ENCODE measurements at regions not wholly inside any gene's neighbourhood (a gene's known extent, or its start where the extent isn't known, plus 50 kb on each side); places are given as distances from the start of the nearest gene placed in this dataset.
"Not testable (repeated sequence)": the region's sequence is repeated elsewhere in the genome, so short reads cannot be mapped to it uniquely, and the experiment has no call there.

- DNase-seq (ENCODE audit: low spot score): no peak
These were observed 3031.0 kb upstream of the TEKT4 start for GRCh38 chr2:91839904-91840868.

DNA sequence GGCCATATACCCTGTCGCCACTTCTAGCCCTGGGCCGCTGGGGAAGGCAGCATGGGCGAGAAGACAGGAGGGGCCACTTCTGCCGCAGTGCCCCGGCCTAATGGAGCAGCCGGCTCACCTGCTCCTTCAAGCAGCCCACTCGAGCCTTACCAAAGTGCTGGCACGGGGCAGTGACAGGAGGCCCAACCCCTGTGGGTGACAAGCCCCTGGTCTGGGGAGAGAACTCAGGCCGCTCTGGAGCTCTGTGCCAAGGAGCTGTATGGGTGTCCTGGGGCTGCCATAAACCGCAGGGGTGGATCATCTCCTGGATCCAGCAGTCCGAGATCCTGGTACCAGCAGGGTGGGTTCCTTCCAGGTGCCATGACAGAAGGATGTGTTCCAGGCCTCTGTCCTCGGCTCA, 3029.0 kb upstream of the TEKT4 start:
- DNase-seq (ENCODE audit: low spot score): not testable (repeated sequence)

DNA sequence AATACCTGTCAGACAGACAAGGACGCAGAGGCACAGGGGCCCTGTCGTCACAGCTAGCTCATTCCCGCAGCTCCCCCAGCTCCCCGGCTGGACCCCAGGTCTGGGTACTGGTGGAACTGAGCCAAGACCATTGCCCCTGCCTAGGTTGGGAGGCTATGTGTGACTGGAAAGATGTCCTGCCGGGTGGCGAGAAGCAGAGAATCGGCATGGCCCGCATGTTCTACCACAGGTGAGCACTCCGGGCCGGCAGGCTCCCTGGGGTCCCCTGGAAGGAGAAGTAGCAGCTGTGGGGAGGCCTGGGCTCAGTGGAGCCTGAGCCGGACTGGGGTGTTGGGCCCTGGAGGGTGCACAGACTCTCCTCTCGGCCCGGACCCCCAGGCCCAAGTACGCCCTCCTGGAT, 3028.3 kb upstream of the TEKT4 start:
- DNase-seq (ENCODE audit: low spot score): not testable (repeated sequence)

DNA sequence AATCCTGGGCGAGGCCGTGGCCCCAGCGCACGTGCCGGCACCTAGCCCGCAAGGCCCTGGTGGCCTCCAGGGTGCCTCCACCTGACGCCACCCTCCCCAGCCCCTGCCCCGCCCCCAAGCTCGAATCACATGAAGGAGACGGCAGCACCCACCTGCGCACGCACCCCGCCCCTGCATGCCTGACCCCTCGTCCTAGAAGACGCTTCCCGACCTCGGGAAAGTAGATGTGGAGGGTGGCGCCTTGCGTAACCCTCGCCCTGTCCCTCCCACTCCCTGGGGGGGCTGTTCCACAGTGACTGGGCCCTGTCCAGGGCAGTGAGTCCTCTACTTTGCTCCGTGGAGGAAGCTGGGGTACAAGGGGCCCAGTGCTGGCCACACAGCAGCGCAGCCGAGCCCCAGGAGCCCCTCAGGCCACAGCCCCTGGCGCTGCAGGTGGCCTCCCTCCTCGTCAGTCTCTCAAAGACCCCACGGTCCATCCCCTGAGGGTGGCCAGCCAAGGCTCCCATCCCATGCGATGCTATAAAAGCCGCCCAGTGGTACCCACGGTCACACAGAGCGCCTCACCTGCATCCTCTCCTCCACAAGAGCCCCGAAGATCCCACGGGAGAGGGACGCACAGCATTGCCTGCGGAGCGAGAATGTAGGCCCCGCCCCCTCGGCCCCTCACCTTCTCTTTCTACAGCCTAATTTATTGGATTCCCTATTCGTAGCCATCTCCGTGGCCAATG, 3027.3 kb upstream of the TEKT4 start:
- not testable (repeated sequence) for DNase-seq (ENCODE audit: low spot score)

GRCh38 chr2:91844451-91844825, 3026.8 kb upstream of the TEKT4 start:
- DNase-seq (ENCODE audit: low spot score): not testable (repeated sequence)

GRCh38 chr2:91846388-91846787, 3024.8 kb upstream of the TEKT4 start:
- not testable (repeated sequence) for DNase-seq (ENCODE audit: low spot score)

GRCh38 chr2:91851689-91852420, 3019.4 kb upstream of the TEKT4 start:
- DNase-seq (ENCODE audit: low spot score): not testable (repeated sequence)

DNA sequence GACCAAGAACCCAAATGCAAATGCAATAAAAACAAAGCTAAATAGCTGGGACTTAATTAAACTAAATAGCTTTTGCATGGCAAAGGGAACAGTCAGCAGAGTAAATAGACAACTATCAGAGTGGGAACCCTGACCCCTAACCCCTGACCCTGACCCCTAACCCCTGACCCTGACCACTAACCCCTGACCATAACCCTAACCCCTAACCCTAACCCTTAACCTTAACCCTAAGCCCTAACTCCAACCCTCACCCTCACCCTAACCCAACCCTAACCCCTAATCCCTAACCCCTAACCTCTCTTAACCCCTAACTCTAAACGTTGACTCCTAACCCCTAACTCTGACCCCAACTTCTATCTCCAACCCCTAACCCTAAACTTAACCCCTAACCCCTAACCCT, 3014.3 kb upstream of the TEKT4 start:
- DNase-seq (ENCODE audit: low spot score): not testable (repeated sequence)

GRCh38 chr2:91857711-91858110, 3013.5 kb upstream of the TEKT4 start:
- DNase-seq (ENCODE audit: low spot score): not testable (repeated sequence)

DNA sequence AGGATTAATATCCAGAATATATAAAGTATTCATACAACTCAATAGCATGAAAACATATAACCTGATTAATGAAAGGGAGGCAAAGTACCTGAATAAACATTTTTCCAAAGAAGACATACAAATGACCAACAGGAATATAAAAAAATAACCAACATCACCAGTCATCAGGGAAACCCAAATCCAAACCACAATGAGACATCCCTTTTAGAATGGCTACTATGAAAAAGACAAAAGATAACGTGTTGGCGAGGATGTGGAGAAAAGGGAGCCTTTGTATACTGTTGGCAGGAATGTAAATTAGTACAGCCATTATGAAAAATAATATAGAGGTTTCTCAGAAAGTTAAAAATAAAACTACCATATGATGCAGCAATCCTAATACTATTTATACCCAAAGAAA, 2999.5 kb upstream of the TEKT4 start:
- not testable (repeated sequence) for DNase-seq (ENCODE audit: low spot score)

DNA sequence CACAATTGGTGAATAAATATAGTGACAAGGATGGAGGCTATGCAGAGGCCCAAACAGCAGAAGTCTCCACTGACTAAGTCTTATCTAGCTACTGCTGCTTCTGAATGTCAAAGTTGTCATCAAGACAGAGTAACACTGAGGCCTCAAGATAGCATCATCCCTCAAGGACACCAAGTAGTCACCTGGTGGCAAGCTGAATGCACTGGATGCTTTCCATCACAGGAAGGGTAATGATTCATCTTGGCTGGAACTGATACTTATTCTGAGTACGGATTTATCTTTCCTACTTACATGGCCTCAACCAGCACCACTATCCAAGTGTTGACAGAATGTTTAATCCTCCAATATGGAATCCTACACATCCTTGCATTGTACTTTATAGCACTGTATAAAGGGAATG, 2997.8 kb upstream of the TEKT4 start:
- DNase-seq (ENCODE audit: low spot score): not testable (repeated sequence)

DNA sequence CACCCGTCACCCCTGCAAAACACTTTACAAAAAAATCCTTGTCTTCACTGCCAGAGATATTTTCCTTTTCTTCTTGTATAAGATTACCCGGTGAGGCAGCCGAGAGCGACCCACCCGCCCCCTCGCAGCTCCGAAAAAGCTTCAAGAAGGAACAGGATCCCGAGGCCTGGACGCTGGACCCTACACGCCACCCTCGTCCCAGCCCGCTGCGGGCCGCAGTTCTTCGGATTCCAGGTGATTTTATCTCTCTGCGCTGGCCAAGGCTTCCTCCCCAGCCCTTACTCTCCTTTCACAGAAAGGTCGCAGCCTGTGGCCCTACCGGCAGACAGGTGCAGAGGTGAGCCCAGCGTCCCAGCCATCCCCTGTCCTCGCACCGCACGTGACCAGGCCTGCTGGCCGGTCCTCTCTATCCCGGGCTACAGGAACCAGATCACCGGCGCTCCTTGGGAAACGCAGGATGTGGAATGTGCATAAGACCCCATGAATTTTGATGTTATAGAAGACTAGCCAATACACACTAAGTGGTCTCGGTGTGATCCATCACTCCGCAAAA, 2993.5 kb upstream of the TEKT4 start:
- DNase-seq (ENCODE audit: low spot score): not testable (repeated sequence)

GRCh38 chr2:91895091-91895490, 2976.1 kb upstream of the TEKT4 start:
- DNase-seq (ENCODE audit: low spot score): not testable (repeated sequence)

DNA sequence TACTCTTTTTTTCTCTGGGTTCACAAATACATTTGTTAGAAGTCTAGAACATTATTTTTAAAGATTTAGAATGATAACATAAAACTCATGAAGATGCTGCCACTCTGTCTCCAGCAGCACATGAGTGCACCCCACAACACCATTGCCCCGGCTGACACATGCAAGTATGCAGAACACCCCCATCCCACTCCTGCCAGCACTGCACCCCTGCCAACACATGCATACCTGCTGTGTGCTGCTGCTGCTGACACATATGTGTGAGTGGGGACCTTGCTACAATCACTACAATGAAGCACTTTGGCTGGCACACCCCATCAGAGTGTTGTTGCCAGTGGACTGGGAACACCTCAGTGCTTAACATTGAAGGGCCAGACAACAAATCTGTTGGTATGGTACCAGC, 2953.6 kb upstream of the TEKT4 start:
- DNase-seq (ENCODE audit: low spot score): not testable (repeated sequence)
